Small intestine (tissue), 7 donors: ENCODE measurements at regions not wholly inside any gene's neighbourhood (a gene's known extent, or its start where the extent isn't known, plus 50 kb on each side); places are given as distances from the start of the nearest gene placed in this dataset.
A peak's percentile ranks its signal among the peaks of the same experiment; 100 is the strongest.

Source experiments
- DNase-seq, 2 donors: peaks; one replicate each; pipeline versions ENCODE4 v3.0.0 to v3.0.0-alpha.2; 2013
- FAIRE-seq: peaks from 2 replicates; lab custom pipeline; 2012; peaks lifted over from hg19 to GRCh38; lab: Jason Lieb, UNC
- H3K27ac ChIP-seq, 3 donors: one replicate each; pipeline ENCODE4 v1.5.1; 2013; ENCODE audit warnings: low read length in 2 of 3, mild to moderate bottlenecking in 2 of 3, control low read depth in 1 of 3, inconsistent platforms in 1 of 3, low read depth in 1 of 3, moderate library complexity in 1 of 3
- H3K27me3 ChIP-seq, 3 donors: one replicate each; pipeline ENCODE4 v1.6.1; 2013; ENCODE audit warnings: low read length in 3 of 3, inconsistent platforms in 1 of 3; ENCODE audit not compliant: control insufficient read depth in 3 of 3, insufficient read depth in 3 of 3
- H3K36me3 ChIP-seq, 3 donors: one replicate each; pipeline ENCODE4 v1.6.1; 2013; ENCODE audit warnings: low read length in 3 of 3, inconsistent platforms in 1 of 3, low read depth in 1 of 3, mild to moderate bottlenecking in 1 of 3, moderate library complexity in 1 of 3; ENCODE audit not compliant: control insufficient read depth in 3 of 3, insufficient read depth in 2 of 3
- H3K4me1 ChIP-seq, 3 donors: one replicate each; pipeline ENCODE4 v1.6.1; 2013; ENCODE audit warnings: low read length in 2 of 3, inconsistent platforms in 1 of 3, low read depth in 1 of 3, mild to moderate bottlenecking in 1 of 3, moderate library complexity in 1 of 3; ENCODE audit not compliant: control insufficient read depth in 3 of 3, insufficient read depth in 2 of 3
- H3K4me3 ChIP-seq, 3 donors: one replicate each; pipeline ENCODE4 v1.5.1; 2013; ENCODE audit warnings: low read length in 3 of 3, control low read depth in 1 of 3, inconsistent platforms in 1 of 3, low read depth in 1 of 3, mild to moderate bottlenecking in 1 of 3, moderate library complexity in 1 of 3
- H3K9me3 ChIP-seq, 2 donors: one replicate each; pipeline ENCODE4 v1.6.1; 2013; ENCODE audit warnings: low read depth in 1 of 2, low read length in 1 of 2; ENCODE audit not compliant: control insufficient read depth in 2 of 2, insufficient read depth in 1 of 2
- WGBS, 3 donors: extraction: QIAGEN DNeasy Blood & Tissue Kit; methylation state at CpG; one replicate each; pipeline ENCODE4 v1.1.7; 2013; 5-methylcytosine and 5-hydroxymethylcytosine counted together
- donor health status: healthy with polysubstance abuse.
- donor health status: control.
- donor health status: control.
- donor health status: Bipolar disorder and iron deficiency.
- donor health status: healthy.

GRCh38 chr12:97944576-97944975 is 482.0 kb downstream of the RMST start:
- 31 to 60% (median 40%) methylated on average over 2 of the region's 2 CpGs for WGBS, 3 donors
- H3K36me3 ChIP-seq = no peaks in the 10 kb centered on the region
- no peak overlapping the region for H3K27ac ChIP-seq
- H3K9me3 ChIP-seq = peaks cover 0 to 6% of the 10 kb centered on the region in 2 donors
- no peak overlapping the region for H3K4me3 ChIP-seq
- DNase-seq (no peak), FAIRE-seq (no peak)
- no peaks in the 10 kb centered on the region for H3K4me1 ChIP-seq
- no peaks in the 10 kb centered on the region for H3K27me3 ChIP-seq

GRCh38 chr12:97946701-97947100 is 484.1 kb downstream of the RMST start:
- FAIRE-seq = no peak
- 86 to 93% (median 90%) methylated on average over 1 of the region's 1 CpG for WGBS, 3 donors
- no peaks in the 10 kb centered on the region for H3K27me3 ChIP-seq

DNA sequence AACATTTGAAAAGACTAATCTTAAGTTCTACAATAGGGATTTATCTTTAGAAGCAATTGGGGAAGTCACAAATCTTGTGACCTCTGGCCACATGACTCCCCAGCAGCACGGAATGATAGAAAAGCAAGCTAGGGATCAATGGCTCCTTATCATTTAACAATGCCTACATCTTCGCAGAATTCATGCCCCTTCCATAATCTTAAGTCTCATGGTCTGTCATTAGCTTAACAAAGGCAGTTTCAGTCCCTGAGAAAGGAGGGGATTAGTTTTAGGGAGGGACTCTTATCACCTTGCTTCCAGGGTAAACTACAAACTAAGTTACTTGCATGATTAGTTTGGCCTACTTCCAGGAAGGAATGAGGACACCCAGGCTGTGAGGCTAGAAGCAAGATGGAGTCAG is 486.0 kb downstream of the RMST start:
- H3K4me1 ChIP-seq = no peaks in the 10 kb centered on the region
- H3K27ac ChIP-seq = no peak overlapping the region
- WGBS, 3 donors = 24 to 67% (median 28%) methylated on average over 2 of the region's 2 CpGs
- no peaks in the 10 kb centered on the region for H3K36me3 ChIP-seq
- no peak for DNase-seq
- H3K27me3 ChIP-seq = no peaks in the 10 kb centered on the region
- FAIRE-seq = no peak
- H3K4me3 ChIP-seq = no peak overlapping the region
- H3K9me3 ChIP-seq = peaks cover 0 to 6% of the 10 kb centered on the region in 2 donors

More at GRCh38 chr12:97946701-97947100, 484.1 kb downstream of the RMST start:
- H3K4me1 ChIP-seq = no peaks in the 10 kb centered on the region
- no peak for DNase-seq
- peaks cover 0 to 6% of the 10 kb centered on the region in 2 donors for H3K9me3 ChIP-seq
- no peak overlapping the region for H3K4me3 ChIP-seq
- no peaks in the 10 kb centered on the region for H3K36me3 ChIP-seq
- H3K27ac ChIP-seq = no peak overlapping the region

DNA sequence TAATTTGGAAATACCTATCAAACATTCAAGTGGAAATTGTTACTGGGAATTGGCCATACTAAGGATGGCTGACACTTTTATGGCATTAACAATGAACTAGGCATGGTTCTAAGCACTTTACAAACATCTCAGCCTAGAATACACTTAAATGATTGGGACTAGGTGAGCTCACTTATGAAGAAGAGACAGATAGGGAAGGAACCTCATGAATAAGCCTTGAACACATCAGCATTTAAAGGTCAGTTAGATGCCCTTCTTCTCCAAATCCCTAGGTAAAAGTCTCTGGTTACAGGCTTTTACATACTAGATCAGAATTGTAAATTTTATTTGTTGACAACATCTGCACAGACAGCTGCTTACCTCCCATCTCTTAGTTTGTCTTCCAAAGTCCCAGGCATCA is 488.6 kb downstream of the RMST start:
- Histone ChIP-seq H3K4me1 (no peaks in the 10 kb centered on the region), H3K9me3 (peaks cover 0 to 6% of the 10 kb centered on the region in 2 donors), H3K27ac (no peak overlapping the region), H3K27me3 (no peaks in the 10 kb centered on the region), H3K4me3 (no peak overlapping the region), H3K36me3 (no peaks in the 10 kb centered on the region)
- FAIRE-seq (no peak), DNase-seq (no peak)

- Histone ChIP-seq H3K4me1 (no peaks in the 10 kb centered on the region), H3K9me3 (peaks cover 0 to 6% of the 10 kb centered on the region in 2 donors), H3K36me3 (no peaks in the 10 kb centered on the region), H3K4me3 (no peak overlapping the region), H3K27ac (no peak overlapping the region), H3K27me3 (no peaks in the 10 kb centered on the region)
- FAIRE-seq (no peak), DNase-seq (no peak)
Observed at GRCh38 chr12:97951717-97952116, 489.1 kb downstream of the RMST start.

GRCh38 chr12:97957109-97957508 is 494.5 kb downstream of the RMST start:
- Histone ChIP-seq H3K9me3 (peaks cover 0 to 5% of the 10 kb centered on the region in 2 donors), H3K36me3 (no peaks in the 10 kb centered on the region), H3K4me1 (no peaks in the 10 kb centered on the region), H3K27ac (no peak overlapping the region), H3K4me3 (no peak overlapping the region), H3K27me3 (no peaks in the 10 kb centered on the region)
- DNase-seq = no peak
- WGBS, 3 donors = 78 to 89% (median 82%) methylated on average over 1 of the region's 1 CpG
- no peak for FAIRE-seq

DNA sequence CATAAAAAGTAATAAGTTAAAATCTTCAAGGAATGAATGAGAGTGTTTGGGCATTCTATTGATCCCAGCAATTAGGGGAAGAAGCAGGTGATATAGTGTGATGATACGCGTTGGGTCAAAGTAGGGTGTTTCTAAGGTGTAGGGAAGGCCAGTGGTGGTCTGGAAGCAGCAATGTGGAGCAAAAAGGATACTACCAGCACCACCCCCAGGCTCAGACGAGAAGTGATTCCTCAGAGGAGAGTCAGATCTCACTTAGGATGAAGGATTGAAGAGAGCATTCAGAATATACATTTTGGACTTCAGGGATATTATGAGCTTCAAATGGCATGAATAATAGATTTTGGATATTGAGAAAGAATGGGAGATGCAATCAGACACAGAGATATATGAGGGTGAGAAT is 497.6 kb downstream of the RMST start:
- H3K4me3 ChIP-seq = no peak overlapping the region
- WGBS, 3 donors = 60 to 75% (median 74%) methylated on average over 3 of the region's 3 CpGs
- H3K27me3 ChIP-seq = no peaks in the 10 kb centered on the region
- H3K9me3 ChIP-seq = peaks cover 0 to 5% of the 10 kb centered on the region in 2 donors
- H3K36me3 ChIP-seq = no peaks in the 10 kb centered on the region
- FAIRE-seq = no peak
- DNase-seq = no peak
- H3K27ac ChIP-seq = no peak overlapping the region
- no peaks in the 10 kb centered on the region for H3K4me1 ChIP-seq

- peak; percentile 20 for DNase-seq
Observed at GRCh38 chr12:97960741-97961608, 498.4 kb downstream of the RMST start.

More at GRCh38 chr12:97960741-97961608, 498.4 kb downstream of the RMST start:
- no peak overlapping the region for H3K27ac ChIP-seq
- H3K4me1 ChIP-seq = no peaks in the 10 kb centered on the region
- 61 to 71% (median 64%) methylated on average over 5 of the region's 5 CpGs for WGBS, 3 donors
- H3K27me3 ChIP-seq = no peaks in the 10 kb centered on the region
- no peaks in the 10 kb centered on the region for H3K36me3 ChIP-seq
- no peak for FAIRE-seq
- peaks cover 0 to 5% of the 10 kb centered on the region in 2 donors for H3K9me3 ChIP-seq
- H3K4me3 ChIP-seq = no peak overlapping the region
